NB4 (cell line): ENCODE measurements at regions not wholly inside any gene's neighbourhood (a gene's known extent, or its start where the extent isn't known, plus 50 kb on each side); places are given as distances from the start of the nearest gene placed in this dataset.

Source experiments
- POLR2A ChIP-seq: IDR thresholded peaks from 2 replicates; pipeline ENCODE4 v1.6.1; 2011; ENCODE audit warnings: mild to moderate bottlenecking; ENCODE audit not compliant: insufficient read length; ENCODE audit errors: extremely low read depth
- TF ChIP-seq, protein P1 (sequence below): IDR thresholded peaks from one replicate; pipeline ENCODE4 v1.5.1; 2012; ENCODE audit warnings: low read depth, low read length

DNA sequence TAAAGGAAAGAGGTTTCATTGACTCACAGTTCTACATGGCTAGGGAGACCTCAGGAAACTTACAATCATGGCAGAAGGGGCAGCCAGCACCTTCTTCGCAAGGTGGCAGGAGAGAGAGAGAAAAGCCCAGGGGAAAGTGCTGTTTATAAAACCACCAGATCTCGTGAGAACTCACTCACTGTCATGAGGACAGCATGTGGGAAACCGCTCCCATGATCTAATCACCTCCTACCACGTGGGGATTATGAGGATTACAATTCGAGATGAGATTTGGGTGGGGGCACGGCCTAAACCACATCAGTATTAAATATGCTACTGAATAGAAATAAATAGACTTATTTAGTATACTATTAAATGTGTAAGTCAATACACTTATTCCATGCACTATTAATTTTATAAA lies 70.6 kb upstream of the TCF21 start:
- TF ChIP-seq, protein P1, sequence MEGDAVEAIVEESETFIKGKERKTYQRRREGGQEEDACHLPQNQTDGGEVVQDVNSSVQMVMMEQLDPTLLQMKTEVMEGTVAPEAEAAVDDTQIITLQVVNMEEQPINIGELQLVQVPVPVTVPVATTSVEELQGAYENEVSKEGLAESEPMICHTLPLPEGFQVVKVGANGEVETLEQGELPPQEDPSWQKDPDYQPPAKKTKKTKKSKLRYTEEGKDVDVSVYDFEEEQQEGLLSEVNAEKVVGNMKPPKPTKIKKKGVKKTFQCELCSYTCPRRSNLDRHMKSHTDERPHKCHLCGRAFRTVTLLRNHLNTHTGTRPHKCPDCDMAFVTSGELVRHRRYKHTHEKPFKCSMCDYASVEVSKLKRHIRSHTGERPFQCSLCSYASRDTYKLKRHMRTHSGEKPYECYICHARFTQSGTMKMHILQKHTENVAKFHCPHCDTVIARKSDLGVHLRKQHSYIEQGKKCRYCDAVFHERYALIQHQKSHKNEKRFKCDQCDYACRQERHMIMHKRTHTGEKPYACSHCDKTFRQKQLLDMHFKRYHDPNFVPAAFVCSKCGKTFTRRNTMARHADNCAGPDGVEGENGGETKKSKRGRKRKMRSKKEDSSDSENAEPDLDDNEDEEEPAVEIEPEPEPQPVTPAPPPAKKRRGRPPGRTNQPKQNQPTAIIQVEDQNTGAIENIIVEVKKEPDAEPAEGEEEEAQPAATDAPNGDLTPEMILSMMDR = no peak
- no peak for TF ChIP-seq POLR2A
